ENCODE measurements at regions not wholly inside any gene's neighbourhood (a gene's known extent, or its start where the extent isn't known, plus 50 kb on each side); places are given as distances from the start of the nearest gene placed in this dataset.

GRCh38 chr18:76569644-76570419 is 74.8 kb upstream of the ZNF516 start:
- in situ Hi-C loops (cut with HindIII; ENCODE audit: low pct_unique_long_range_greater_than_20kb, low sequenced_read_pairs), result no loop called here
- no peak for DNase-seq (ENCODE audit: low read depth)

- DNase-seq (ENCODE audit: low read depth), result no peak
- in situ Hi-C loops (cut with HindIII; ENCODE audit: low pct_unique_long_range_greater_than_20kb, low sequenced_read_pairs), result no loop called here
Observed at GRCh38 chr18:76568731-76569130, 73.7 kb upstream of the ZNF516 start.

DNA sequence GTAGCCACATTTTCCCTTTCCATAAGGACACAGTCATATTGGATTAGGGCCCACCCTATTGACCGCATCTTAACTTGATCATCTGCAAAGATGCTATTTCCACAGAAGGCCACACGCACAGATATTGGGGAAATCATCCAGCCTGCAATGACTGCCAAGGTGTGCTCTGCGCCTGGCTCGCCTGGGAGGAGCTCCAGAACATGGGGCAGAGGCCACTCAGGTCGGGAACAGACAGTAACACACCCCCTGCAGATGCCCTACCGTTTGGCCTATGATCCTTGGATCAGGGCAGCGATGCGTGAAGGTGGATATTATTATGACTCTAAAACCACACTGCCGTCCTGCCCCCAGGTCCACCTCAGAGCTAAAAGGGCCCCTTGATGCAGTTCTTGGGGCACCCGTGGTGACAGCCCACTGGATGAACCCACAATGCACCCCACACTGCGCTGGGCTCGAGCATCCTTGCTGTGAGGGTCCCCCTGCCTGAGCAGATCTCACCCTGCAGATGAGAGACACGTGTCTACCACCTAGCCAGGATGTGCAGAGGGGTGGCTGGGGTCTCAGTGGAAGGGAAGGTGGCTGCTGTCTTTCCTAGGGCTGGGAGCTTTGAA is 72.9 kb upstream of the ZNF516 start:
- DNase-seq (ENCODE audit: low read depth), result no peak
- in situ Hi-C loops (cut with HindIII; ENCODE audit: low pct_unique_long_range_greater_than_20kb, low sequenced_read_pairs), result no loop called here

- in situ Hi-C loops (cut with HindIII; ENCODE audit: low pct_unique_long_range_greater_than_20kb, low sequenced_read_pairs), result no loop called here
Observed at GRCh38 chr18:76566987-76567386, 71.9 kb upstream of the ZNF516 start.

DNA sequence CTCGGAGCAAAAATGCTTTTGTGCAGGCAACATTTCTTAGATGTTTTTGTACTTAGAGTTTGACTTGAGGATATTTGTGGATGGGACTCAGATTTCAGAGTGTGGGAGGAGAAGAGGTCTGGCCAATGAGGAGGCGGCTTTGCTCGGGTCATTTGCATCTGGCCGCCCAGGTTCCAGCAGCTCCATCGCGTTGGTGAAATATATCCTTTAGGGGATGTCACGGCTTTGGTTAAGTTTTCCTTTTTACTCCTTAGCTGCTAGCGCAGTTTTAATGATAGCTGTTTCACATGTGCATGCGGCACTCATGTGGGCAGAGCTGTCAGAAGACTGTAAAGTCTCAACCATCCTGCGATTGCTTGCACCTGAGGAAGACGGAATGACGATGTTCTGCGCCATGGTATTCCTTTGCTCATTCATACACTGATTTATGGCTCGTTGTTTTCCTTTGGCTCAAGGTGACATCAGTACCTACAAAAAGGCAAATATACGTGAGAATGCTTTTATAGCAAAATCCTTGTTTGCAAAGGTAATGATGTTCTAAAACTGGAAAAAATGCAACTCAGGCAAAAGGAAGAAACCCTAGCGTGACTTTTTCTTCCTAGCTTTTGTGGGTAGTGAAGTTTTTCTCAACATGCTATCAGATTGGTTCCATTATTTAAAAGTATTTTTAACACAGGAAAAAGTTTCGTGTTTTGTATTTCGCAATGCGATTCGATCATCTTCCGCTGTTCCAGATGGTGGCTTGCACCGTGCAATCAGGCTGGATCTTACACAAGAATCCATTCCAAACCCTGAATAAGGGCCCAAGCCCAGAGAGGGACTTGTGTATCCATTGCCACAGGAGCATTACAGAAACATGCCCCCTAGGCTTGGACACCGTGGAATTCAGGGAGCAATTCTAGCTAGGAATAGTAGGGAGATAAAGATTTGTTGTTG is 70.5 kb upstream of the ZNF516 start:
- in situ Hi-C loops (cut with HindIII; ENCODE audit: low pct_unique_long_range_greater_than_20kb, low sequenced_read_pairs), result no loop called here
- DNase-seq (ENCODE audit: low read depth), result peak; percentile 85

More at GRCh38 chr18:76566987-76567386, 71.9 kb upstream of the ZNF516 start:
- DNase-seq (ENCODE audit: low read depth), result no peak

DNA sequence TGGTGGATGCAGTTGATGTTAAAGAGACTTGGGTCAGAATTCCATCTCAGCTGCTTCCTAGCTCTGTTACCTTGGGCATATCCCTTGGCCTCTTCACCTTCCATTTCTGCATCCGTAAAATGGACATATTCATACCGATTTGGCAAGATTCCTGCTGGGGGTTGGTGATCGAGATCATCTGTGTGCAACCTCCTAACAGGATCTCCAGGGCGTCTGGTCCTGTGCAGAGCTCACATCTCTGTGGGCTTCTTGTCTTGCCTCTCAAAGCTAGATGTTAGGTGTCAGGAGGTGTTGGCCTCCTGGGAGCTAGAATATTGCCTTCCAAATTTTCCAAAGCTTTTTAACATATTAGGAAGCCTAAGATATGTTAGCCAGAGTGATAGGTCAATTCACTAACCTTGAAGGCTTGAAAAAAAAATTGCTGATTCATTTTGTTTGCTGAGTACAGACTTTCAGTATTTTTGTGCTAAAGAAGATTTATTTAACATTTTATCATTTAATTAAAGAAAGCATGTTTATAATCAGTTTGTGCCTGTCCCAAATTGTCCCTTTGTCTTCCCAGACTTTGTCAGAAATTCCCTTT is 69.7 kb upstream of the ZNF516 start:
- in situ Hi-C loops (cut with HindIII; ENCODE audit: low pct_unique_long_range_greater_than_20kb, low sequenced_read_pairs), result no loop called here
- DNase-seq (ENCODE audit: low read depth), result no peak

- DNase-seq (ENCODE audit: low read depth), result peak; percentile 45
- in situ Hi-C loops (cut with HindIII; ENCODE audit: low pct_unique_long_range_greater_than_20kb, low sequenced_read_pairs), result no loop called here
Observed at GRCh38 chr18:76564117-76564516, 69.1 kb upstream of the ZNF516 start.

GRCh38 chr18:76562286-76563122 is 67.5 kb upstream of the ZNF516 start:
- DNase-seq (ENCODE audit: low read depth), result no peak
- in situ Hi-C loops (cut with HindIII; ENCODE audit: low pct_unique_long_range_greater_than_20kb, low sequenced_read_pairs), result no loop called here

DNA sequence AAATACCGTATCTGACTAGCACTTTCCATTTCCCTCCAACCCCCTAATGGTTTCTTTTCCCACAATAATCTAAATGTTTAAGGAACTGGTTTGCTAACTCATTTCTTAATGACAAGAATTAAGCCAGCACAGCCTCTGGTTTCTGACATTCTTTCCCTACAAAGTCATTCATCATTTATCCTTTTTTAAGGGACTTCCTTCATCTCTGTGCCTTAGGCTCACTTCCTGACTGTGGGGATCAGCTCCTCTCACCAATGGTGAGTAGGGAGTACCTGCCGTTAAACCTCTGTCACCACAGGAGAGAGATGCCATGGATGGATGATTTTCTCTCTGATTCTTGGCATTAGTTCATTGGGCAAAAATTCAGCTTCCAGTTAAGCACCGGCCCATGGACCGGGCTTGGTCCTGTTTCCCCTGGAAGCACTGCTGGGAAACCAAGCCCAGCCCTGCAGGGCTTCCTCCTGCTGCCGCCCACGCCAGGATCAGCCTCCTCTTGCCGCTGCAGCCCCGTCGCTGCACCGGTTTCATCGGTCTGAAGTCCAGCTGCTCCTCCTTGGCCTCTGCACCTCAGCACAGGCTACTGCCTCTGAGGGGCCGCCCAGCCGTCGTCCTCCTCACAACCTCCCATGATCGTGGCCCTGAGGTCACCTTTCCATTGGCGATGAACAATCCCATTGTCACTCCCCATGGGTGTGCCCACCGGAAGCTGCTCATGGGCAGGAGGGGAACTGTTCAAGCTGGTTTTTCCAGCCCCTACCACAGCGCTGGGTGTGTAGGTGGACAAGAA is 64.0 kb upstream of the ZNF516 start:
- peak; percentile 69 for DNase-seq (ENCODE audit: low read depth)
- in situ Hi-C loops (cut with HindIII; ENCODE audit: low pct_unique_long_range_greater_than_20kb, low sequenced_read_pairs), result no loop called here

DNA sequence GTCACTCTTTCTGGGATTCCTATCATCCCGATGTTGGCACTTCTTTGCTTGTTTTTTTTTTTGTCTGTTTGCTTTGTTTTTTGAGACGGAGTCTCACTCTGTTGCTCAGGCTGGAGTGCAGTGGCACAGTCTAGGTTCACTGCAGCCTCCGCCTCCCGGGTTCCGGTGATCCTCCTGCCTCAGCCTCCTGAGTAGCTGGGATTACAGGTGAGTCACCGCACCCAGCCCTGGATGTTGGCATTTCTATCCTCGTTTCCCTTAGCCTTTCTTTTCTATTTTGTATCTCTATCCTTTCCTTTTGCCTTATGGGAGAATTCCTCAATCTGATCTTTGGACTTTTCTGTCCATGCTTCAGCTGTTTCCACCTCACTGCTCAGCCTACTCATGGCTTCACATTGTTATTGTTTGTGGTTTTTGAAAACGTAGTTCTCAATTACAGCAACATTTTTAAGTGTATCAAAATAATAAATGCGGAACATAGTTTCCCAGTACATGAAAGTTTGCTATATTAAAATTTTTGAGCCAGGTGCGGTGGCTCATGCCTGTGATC is 62.1 kb upstream of the ZNF516 start:
- in situ Hi-C loops (cut with HindIII; ENCODE audit: low pct_unique_long_range_greater_than_20kb, low sequenced_read_pairs), result no loop called here
- peak; percentile 81 for DNase-seq (ENCODE audit: low read depth)

DNA sequence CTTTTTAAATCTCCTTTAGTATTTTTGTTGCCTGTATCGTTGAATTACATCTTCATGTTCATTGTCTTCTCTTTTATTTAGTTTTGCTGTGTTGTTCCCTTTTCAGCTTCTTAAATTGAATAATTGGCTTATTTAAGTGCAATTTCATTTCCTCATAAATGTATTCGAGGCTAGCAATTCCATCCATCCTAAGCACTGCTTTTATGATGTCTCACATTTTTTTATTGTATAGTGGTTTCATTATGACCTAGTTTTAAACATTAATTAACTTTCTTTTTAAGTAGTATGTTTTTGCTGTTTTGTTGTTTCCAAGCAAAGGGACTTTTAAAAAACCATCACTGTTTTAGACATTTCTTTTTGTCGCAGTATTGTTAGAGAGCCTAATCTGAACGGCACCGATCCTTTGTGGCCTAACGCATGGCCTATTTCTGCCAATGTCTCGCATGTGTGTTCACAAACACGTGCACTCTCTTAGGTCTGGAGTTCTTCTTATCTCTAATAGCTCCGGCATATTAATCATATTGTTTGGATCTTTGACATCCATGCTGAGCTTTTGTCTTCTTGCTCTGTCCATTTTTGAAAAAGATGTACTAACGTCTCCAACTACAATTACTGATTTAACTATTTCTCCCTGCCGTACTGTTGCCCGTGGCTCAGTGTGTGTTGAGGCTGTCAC is 59.6 kb upstream of the ZNF516 start:
- DNase-seq (ENCODE audit: low read depth), result no peak
- in situ Hi-C loops (cut with HindIII; ENCODE audit: low pct_unique_long_range_greater_than_20kb, low sequenced_read_pairs), result no loop called here

GRCh38 chr18:76553715-76554546 is 58.9 kb upstream of the ZNF516 start:
- in situ Hi-C loops (cut with HindIII; ENCODE audit: low pct_unique_long_range_greater_than_20kb, low sequenced_read_pairs), result no loop called here

DNA sequence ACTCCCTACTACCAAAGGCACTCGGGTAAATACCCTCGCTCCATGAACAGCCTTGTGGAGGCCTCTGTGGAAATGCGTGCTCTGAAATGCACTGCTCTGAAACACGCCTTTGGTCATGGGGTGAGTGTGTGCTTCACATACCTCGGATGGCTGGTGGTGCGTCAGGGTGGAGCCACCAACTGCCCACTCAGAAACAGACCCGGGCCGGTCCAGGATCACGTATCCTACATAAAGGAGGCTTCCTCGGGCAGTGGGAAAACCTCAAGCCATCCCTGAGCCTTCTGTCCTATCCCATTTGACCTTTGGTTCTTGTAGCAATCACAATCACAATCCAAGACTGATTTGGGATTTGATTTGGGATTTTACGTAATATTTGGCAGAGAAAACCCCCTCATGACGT is 53.5 kb upstream of the ZNF516 start:
- no peak for DNase-seq (ENCODE audit: low read depth)
- in situ Hi-C loops (cut with HindIII; ENCODE audit: low pct_unique_long_range_greater_than_20kb, low sequenced_read_pairs), result no loop called here

More at GRCh38 chr18:76553715-76554546, 58.9 kb upstream of the ZNF516 start:
- DNase-seq (ENCODE audit: low read depth), result no peak

GRCh38 chr18:76547296-76547695 is 52.3 kb upstream of the ZNF516 start:
- no peak for DNase-seq (ENCODE audit: low read depth)
- in situ Hi-C loops (cut with HindIII; ENCODE audit: low pct_unique_long_range_greater_than_20kb, low sequenced_read_pairs), result no loop called here

- DNase-seq (ENCODE audit: low read depth), result no peak
- in situ Hi-C loops (cut with HindIII; ENCODE audit: low pct_unique_long_range_greater_than_20kb, low sequenced_read_pairs), result no loop called here
Observed at GRCh38 chr18:76546436-76546835, 51.4 kb upstream of the ZNF516 start.

- no peak for DNase-seq (ENCODE audit: low read depth)
- in situ Hi-C loops (cut with HindIII; ENCODE audit: low pct_unique_long_range_greater_than_20kb, low sequenced_read_pairs), result no loop called here
Observed at GRCh38 chr18:76546088-76546435, 51.0 kb upstream of the ZNF516 start.

All from Caki2 (cell line).